ENCODE measurements at regions not wholly inside any gene's neighbourhood (a gene's known extent, or its start where the extent isn't known, plus 50 kb on each side); places are given as distances from the start of the nearest gene placed in this dataset.

DNA sequence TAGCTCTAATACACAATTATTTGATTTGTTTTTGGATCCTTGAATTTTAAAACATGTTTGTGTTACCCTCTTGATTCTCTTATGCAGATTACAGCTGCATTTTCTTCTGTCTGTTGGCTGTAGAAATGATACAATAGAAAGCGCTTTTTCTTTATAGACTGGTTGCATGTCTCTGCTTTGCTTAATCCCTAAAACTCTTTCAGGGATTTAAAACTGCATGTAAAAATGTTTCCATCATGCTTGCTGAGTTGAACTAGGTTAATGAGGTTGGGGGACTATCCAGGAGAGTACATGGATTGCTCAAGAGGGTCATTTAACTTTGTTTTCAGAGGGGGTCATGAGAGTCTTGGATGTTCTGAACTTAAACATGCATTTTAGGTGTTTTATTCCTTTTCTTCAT is 166.4 kb upstream of the IFNG-AS1 start:
- TF ChIP-seq GATA3 (IDR thresholded peaks at IDR 0.05; ENCODE audit: low read depth, low read length) = no peak
- TF ChIP-seq GATA2 (IDR thresholded peaks at IDR 0.05; ENCODE audit: low read depth, low read length) = no peak

DNA sequence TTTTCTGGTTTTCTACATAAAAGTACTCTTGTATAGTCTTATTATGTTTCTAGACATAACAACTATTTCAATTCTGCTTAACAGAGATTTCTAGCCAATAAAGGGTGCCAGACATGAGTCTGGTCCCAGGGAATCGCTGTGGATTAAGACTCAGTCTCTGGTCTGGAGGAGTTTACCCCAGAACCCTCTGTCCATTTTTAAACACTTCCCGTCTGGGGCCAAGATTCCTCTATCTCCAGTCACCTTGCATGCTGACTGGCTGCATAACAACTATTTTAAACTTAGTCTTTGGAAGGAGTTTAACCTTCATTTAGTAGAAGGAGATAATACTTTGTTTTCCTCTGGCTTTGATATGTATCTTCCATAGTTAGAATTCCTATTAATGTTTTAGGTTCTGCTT is 163.1 kb upstream of the IFNG-AS1 start:
- TF ChIP-seq GATA3 (IDR thresholded peaks at IDR 0.05; ENCODE audit: low read depth, low read length) (no peak), GATA2 (IDR thresholded peaks at IDR 0.05; ENCODE audit: low read depth, low read length) (no peak)

DNA sequence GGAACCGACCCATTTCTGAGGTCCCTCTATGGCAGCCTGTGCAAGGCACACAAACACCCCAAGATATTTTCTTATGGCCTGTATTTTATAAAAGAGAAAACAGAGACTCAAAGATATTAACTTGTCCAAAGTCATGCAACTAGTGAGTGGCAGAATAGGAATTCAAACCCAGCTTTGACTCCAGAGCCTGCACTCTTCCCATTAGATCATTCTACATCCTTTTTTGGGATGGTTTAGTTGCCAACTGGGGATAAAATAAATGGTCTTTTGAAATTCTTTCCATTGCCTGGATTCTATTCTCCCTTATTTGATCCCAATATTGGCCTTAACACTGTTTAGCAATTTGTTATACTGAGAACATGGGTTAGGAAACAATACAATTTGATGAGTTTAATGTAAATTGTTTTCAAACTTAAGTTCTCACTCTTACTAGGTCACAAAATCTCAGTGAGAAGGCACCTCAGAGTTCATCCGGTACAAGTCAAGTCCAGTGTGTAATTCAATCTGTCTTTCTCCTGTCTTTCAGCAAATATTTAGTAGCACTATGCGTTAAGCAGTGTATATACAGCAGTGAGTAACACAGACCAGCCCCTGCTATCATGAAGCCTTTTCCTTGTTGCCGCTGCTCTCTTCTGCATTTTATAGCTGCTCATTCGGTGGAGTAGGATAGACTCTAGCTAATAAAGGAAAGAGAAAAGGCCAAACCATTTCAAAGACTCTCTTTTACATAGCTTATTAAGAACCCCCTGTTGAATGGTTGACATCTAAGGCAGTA is 162.1 kb upstream of the IFNG-AS1 start:
- TF ChIP-seq GATA2 (IDR thresholded peaks at IDR 0.05; ENCODE audit: low read depth, low read length) (no peak), GATA3 (IDR thresholded peaks at IDR 0.05; ENCODE audit: low read depth, low read length) (no peak)

DNA sequence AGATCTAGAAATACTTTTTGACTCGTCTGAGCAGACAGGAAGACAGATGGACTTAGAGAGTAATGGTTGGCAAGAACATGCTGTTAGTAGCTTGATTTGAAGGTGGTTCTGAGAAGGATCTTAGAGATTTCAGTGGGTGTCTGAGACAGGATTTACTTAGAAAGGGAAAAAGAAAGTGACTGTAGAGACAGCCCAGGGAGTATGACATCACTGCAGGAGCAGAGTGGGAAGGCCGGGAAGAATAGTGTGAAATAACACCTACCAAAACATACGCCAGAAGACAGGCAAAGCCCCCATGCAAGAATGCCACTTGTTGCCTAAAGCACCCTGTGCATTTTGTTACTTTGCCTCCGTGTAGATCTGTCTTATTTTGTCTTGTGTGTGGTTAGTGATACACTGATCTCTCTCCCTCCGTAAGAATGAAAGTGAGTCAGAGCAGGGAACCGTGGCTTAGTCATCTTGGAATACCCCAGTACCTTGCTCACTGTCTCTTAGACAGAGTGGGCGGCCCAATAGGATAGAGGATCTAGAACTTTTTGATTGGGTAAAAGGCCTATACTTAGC is 161.3 kb upstream of the IFNG-AS1 start:
- TF ChIP-seq GATA2 (IDR thresholded peaks at IDR 0.05; ENCODE audit: low read depth, low read length) = no peak
- no peak for TF ChIP-seq GATA3 (IDR thresholded peaks at IDR 0.05; ENCODE audit: low read depth, low read length)

- TF ChIP-seq GATA2 (IDR thresholded peaks at IDR 0.05; ENCODE audit: low read depth, low read length) (no peak), GATA3 (IDR thresholded peaks at IDR 0.05; ENCODE audit: low read depth, low read length) (no peak)
Observed at GRCh38 chr12:67829896-67830295, 159.4 kb upstream of the IFNG-AS1 start.

GRCh38 chr12:67832155-67832554 is 157.1 kb upstream of the IFNG-AS1 start:
- TF ChIP-seq GATA3 (IDR thresholded peaks at IDR 0.05; ENCODE audit: low read depth, low read length) (no peak), GATA2 (IDR thresholded peaks at IDR 0.05; ENCODE audit: low read depth, low read length) (no peak)

DNA sequence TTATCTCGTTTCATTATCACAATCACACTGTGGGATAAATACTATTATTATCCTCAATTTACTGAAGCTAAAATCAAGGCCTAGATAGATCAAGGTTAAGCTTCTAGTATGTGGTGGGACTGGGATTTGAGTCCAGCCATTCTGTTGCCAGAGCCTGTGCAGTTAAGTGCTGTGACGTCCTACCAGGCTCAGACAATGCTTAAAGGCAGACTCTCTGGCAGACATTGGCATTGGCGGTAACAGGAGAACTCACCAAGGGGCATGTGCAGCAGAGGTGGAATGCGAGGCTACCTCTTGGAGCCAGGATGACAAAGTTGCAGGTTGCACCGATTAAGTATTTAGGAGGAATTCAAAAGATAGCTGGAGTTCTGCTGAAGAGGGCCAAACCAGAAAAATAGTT is 155.6 kb upstream of the IFNG-AS1 start:
- TF ChIP-seq GATA2 (IDR thresholded peaks at IDR 0.05; ENCODE audit: low read depth, low read length) (no peak), GATA3 (IDR thresholded peaks at IDR 0.05; ENCODE audit: low read depth, low read length) (no peak)

GRCh38 chr12:67837876-67838275 is 151.4 kb upstream of the IFNG-AS1 start:
- no peak for TF ChIP-seq GATA2 (IDR thresholded peaks at IDR 0.05; ENCODE audit: low read depth, low read length)
- no peak for TF ChIP-seq GATA3 (IDR thresholded peaks at IDR 0.05; ENCODE audit: low read depth, low read length)

DNA sequence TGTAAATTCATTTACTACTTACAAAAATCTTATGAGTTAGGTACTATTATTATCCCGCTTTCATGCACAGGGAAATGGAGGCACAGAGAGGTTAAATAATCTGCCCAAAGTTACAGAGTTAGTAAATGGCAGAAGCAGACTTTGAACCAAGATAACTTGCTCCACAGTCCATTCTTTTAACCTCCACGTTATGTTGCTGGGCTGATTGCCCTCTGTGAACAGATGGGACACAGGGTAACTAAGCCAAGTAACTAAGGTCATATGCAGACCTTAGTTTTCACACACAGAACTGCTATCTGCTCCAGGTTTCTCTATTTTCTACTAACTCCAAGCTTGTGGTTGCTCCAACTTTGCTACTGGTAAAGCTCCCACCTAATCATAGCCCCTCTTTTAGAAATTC is 147.1 kb upstream of the IFNG-AS1 start:
- no peak for TF ChIP-seq GATA3 (IDR thresholded peaks at IDR 0.05; ENCODE audit: low read depth, low read length)
- TF ChIP-seq GATA2 (IDR thresholded peaks at IDR 0.05; ENCODE audit: low read depth, low read length) = no peak

DNA sequence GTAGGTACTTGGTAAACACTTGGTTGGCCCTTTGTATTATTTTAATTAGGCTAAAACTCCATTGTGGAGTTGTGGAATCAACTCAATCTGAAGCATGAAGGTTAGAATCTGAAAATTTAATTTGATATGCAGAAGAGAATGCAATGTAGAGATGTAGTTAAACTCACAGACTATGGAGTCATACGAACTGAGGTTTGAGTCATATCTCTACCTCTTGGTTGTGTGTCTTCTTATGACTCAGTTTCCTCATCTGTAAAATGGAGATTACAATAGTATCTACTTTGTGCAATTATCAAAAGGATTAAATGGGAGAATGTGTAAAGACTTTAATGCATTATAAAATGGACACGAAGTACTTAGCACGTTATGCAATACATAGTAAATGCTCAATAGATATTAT is 146.0 kb upstream of the IFNG-AS1 start:
- TF ChIP-seq GATA3 (IDR thresholded peaks at IDR 0.05; ENCODE audit: low read depth, low read length) (no peak), GATA2 (IDR thresholded peaks at IDR 0.05; ENCODE audit: low read depth, low read length) (no peak)

DNA sequence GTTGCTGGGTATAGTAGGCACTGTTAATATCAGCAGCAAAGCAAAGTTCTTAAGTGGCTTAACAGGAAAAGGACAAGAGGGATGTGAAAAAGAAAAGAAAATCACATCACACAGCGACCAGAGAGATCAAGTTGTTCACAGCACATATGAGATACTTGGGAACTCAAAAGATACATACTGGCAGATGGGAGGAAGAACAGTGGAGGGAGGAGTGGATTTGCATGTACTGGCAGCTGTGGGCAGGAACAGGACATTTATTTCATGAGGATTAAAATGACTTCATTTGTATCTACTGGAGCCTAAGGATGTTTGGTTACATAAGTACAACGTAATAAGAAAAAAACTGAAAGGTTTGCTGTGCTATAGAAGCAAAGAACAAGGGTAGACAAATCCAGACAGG is 136.5 kb upstream of the IFNG-AS1 start:
- TF ChIP-seq GATA3 (IDR thresholded peaks at IDR 0.05; ENCODE audit: low read depth, low read length) = no peak
- TF ChIP-seq GATA2 (IDR thresholded peaks at IDR 0.05; ENCODE audit: low read depth, low read length) = no peak

- no peak for TF ChIP-seq GATA3 (IDR thresholded peaks at IDR 0.05; ENCODE audit: low read depth, low read length)
- no peak for TF ChIP-seq GATA2 (IDR thresholded peaks at IDR 0.05; ENCODE audit: low read depth, low read length)
Observed at GRCh38 chr12:67853204-67853603, 136.0 kb upstream of the IFNG-AS1 start.

- no peak for TF ChIP-seq GATA2 (IDR thresholded peaks at IDR 0.05; ENCODE audit: low read depth, low read length)
- no peak for TF ChIP-seq GATA3 (IDR thresholded peaks at IDR 0.05; ENCODE audit: low read depth, low read length)
Observed at GRCh38 chr12:67854351-67854750, 134.9 kb upstream of the IFNG-AS1 start.

- TF ChIP-seq GATA2 (IDR thresholded peaks at IDR 0.05; ENCODE audit: low read depth, low read length) = no peak
- TF ChIP-seq GATA3 (IDR thresholded peaks at IDR 0.05; ENCODE audit: low read depth, low read length) = no peak
Observed at GRCh38 chr12:67855103-67855502, 134.1 kb upstream of the IFNG-AS1 start.

DNA sequence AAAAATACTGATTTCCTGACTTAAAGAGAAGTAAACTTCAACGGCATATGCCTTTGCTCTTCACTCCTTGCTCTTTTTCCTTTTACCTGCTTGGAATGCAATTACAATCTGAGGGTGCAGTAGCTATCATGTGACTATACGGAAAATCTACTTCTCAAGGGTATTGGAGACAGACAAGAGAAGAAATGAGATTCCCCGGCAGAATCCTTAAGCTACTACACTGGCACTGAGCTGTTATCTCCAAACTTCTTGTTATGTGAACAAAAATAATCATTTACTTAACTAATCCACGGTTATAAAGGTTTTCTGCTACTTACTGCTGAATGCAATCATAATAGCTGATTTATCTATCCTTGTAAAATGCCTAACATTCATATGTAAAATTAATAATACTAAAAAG is 118.0 kb upstream of the IFNG-AS1 start:
- TF ChIP-seq GATA3 (IDR thresholded peaks at IDR 0.05; ENCODE audit: low read depth, low read length) (no peak), GATA2 (IDR thresholded peaks at IDR 0.05; ENCODE audit: low read depth, low read length) (no peak)

Data from SH-SY5Y (cell line).